KMS-11 (cell line): ENCODE measurements at regions not wholly inside any gene's neighbourhood (a gene's known extent, or its start where the extent isn't known, plus 50 kb on each side); places are given as distances from the start of the nearest gene placed in this dataset.
"Not testable (repeated sequence)": the region's sequence is repeated elsewhere in the genome, so short reads cannot be mapped to it uniquely, and the experiment has no call there.

Experiments
- H2AFZ ChIP-seq: fragments of 200-600 bp; sonication (generic); 2 replicates; pipeline ENCODE4 v1.6.1; 2016; ENCODE audit warnings: antibody characterized with exemption, mixed run types, low read depth
- H3K27ac ChIP-seq: fragments of 200-600 bp; sonication (generic); 2 replicates; pipeline ENCODE4 v1.6.1; 2016; ENCODE audit warnings: mild to moderate bottlenecking, mixed run types
- H3K27me3 ChIP-seq: fragments of 200-600 bp; sonication (generic); 2 replicates; pipeline ENCODE4 v1.6.1; 2017; ENCODE audit warnings: mild to moderate bottlenecking, low read depth, mixed run types, moderate library complexity; ENCODE audit not compliant: insufficient read depth
- H3K36me3 ChIP-seq: fragments of 200-600 bp; sonication (generic); 2 replicates; pipeline ENCODE4 v1.6.1; 2017; ENCODE audit warnings: mild to moderate bottlenecking, mixed run types; ENCODE audit not compliant: insufficient read depth
- H3K4me1 ChIP-seq: fragments of 200-600 bp; sonication (generic); 2 replicates; pipeline ENCODE4 v1.6.1; 2016; ENCODE audit warnings: mild to moderate bottlenecking, low read depth, mixed run types; ENCODE audit not compliant: poor library complexity, severe bottlenecking
- H3K4me2 ChIP-seq: fragments of 200-600 bp; sonication (generic); 2 replicates; pipeline ENCODE4 v1.7.0; 2016; ENCODE audit warnings: mild to moderate bottlenecking, mixed run types
- H3K4me3 ChIP-seq: fragments of 200-600 bp; sonication (generic); IDR thresholded peaks from 2 replicates; pipeline ENCODE4 v1.6.1; 2017; ENCODE audit warnings: low read depth, low read length, mixed read lengths; ENCODE audit not compliant: insufficient read depth
- H3K79me2 ChIP-seq: fragments of 200-600 bp; sonication (generic); 2 replicates; pipeline ENCODE4 v1.6.1; 2016; ENCODE audit warnings: low read depth, mixed run types; ENCODE audit not compliant: insufficient read depth
- H3K9ac ChIP-seq: fragments of 200-600 bp; sonication (generic); 2 replicates; pipeline ENCODE4 v1.6.1; 2016; ENCODE audit warnings: mild to moderate bottlenecking, mixed run types
- H4K20me1 ChIP-seq: fragments of 200-600 bp; sonication (generic); 2 replicates; pipeline ENCODE4 v1.6.1; 2016; ENCODE audit warnings: mild to moderate bottlenecking, mixed run types; ENCODE audit not compliant: insufficient read depth
- CTCF ChIP-seq: fragments of 200-600 bp; sonication (generic); conservative IDR thresholded peaks from 2 replicates; pipeline ENCODE4 v1.6.1; 2017; ENCODE audit warnings: low read depth, mild to moderate bottlenecking, antibody characterized with exemption, low read length, moderate library complexity, mixed read lengths

DNA sequence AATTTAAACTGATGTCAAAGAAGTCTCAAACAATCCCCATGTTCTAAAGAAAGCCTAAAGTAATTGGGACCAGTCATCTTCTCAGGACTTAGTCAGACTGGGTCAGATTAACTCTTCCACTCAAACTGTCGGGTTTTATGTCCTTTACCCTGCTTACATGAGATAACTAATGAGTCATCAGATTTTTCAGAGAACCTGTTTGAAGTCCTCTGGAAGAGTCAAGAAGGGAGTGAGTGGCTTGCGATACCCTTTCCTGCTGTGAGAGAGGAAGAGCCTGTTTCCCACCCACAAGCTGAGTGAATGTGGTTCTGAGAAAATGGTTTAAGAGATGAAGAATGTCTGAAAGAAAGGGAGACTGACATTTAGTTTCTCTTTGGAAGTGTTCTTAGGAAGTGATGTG, 1866.7 kb upstream of the C9orf72 start:
- no peak overlapping the region for H3K27ac ChIP-seq
- H3K4me2 ChIP-seq, result no peak overlapping the region

GRCh38 chr9:29440449-29440848, 1867.2 kb upstream of the C9orf72 start:
- H3K4me3 ChIP-seq, result no peak overlapping the region
- TF ChIP-seq CTCF, result no peak
- no peak overlapping the region for H2AFZ ChIP-seq
- no peak overlapping the region for H3K27ac ChIP-seq
- no peaks in the 10 kb centered on the region for H3K79me2 ChIP-seq
- H3K4me1 ChIP-seq, result no peaks in the 10 kb centered on the region
- H4K20me1 ChIP-seq, result no peaks in the 10 kb centered on the region
- no peak overlapping the region for H3K9ac ChIP-seq
- no peaks in the 10 kb centered on the region for H3K27me3 ChIP-seq
- no peaks in the 10 kb centered on the region for H3K36me3 ChIP-seq
- no peak overlapping the region for H3K4me2 ChIP-seq

More for the DNA sequence above, 1866.7 kb upstream of the C9orf72 start:
- H3K27me3 ChIP-seq, result no peaks in the 10 kb centered on the region
- no peak overlapping the region for H2AFZ ChIP-seq
- H3K4me1 ChIP-seq, result no peaks in the 10 kb centered on the region
- no peaks in the 10 kb centered on the region for H3K79me2 ChIP-seq
- H3K4me3 ChIP-seq, result no peak overlapping the region
- no peak overlapping the region for H3K9ac ChIP-seq
- no peaks in the 10 kb centered on the region for H3K36me3 ChIP-seq
- no peaks in the 10 kb centered on the region for H4K20me1 ChIP-seq
- no peak for TF ChIP-seq CTCF

- TF ChIP-seq CTCF, result no peak
- Histone ChIP-seq H3K4me2 (no peak overlapping the region), H3K9ac (no peak overlapping the region)
Measured at GRCh38 chr9:29445751-29446150, 1872.5 kb upstream of the C9orf72 start.

GRCh38 chr9:29449306-29449705, 1876.0 kb upstream of the C9orf72 start:
- Histone ChIP-seq H3K4me1 (no peaks in the 10 kb centered on the region), H3K27ac (no peak overlapping the region), H3K27me3 (no peaks in the 10 kb centered on the region), H2AFZ (no peak overlapping the region), H3K36me3 (no peaks in the 10 kb centered on the region), H3K4me2 (no peak overlapping the region), H3K4me3 (no peak overlapping the region), H3K9ac (no peak overlapping the region), H4K20me1 (no peaks in the 10 kb centered on the region), H3K79me2 (no peaks in the 10 kb centered on the region)
- no peak for TF ChIP-seq CTCF

More at GRCh38 chr9:29445751-29446150, 1872.5 kb upstream of the C9orf72 start:
- Histone ChIP-seq H3K4me3 (no peak overlapping the region), H4K20me1 (no peaks in the 10 kb centered on the region), H3K79me2 (no peaks in the 10 kb centered on the region), H2AFZ (no peak overlapping the region), H3K27ac (no peak overlapping the region), H3K36me3 (no peaks in the 10 kb centered on the region), H3K27me3 (no peaks in the 10 kb centered on the region), H3K4me1 (no peaks in the 10 kb centered on the region)

GRCh38 chr9:29450343-29450875, 1877.1 kb upstream of the C9orf72 start:
- H3K4me1 ChIP-seq, H3K9ac ChIP-seq, H3K4me3 ChIP-seq, H4K20me1 ChIP-seq, H3K27me3 ChIP-seq, H3K27ac ChIP-seq, H3K79me2 ChIP-seq, H3K36me3 ChIP-seq, H3K4me2 ChIP-seq, H2AFZ ChIP-seq: not testable (repeated sequence)
